A549 (cell line): ENCODE measurements at regions not wholly inside any gene's neighbourhood (a gene's known extent, or its start where the extent isn't known, plus 50 kb on each side); places are given as distances from the start of the nearest gene placed in this dataset.

Experiments used
- EP300 ChIP-seq, 2 experiments: fragments of >200 bp; sonication (Bioruptor Twin); formaldehyde crosslinking; IDR thresholded peaks; 2 replicates in 1 of 2; 3 replicates in 1 of 2; pipeline ENCODE4 v1.6.1; 2016 to 2017
- HEYL ChIP-seq: fragments of 250-450 bp; sonication (Bioruptor Pico); IDR thresholded peaks from 2 replicates; pipeline ENCODE4 v1.8.0; 2021; ENCODE audit warnings: mild to moderate bottlenecking, moderate library complexity
- POLR2A ChIP-seq: IDR thresholded peaks from 2 replicates; pipeline ENCODE4 v1.6.1; 2012; ENCODE audit warnings: mild to moderate bottlenecking, low read length
- RCOR1 ChIP-seq: fragments of 150-350 bp; IDR thresholded peaks from 2 replicates; pipeline ENCODE4 v1.6.1; 2014; ENCODE audit warnings: antibody characterized with exemption, low read length, low read depth
- SMC3 ChIP-seq: fragments of >200 bp; sonication (Bioruptor Twin); formaldehyde crosslinking; IDR thresholded peaks from 3 replicates; pipeline ENCODE4 v1.6.1; 2018; ENCODE audit warnings: inconsistent platforms
- TF ChIP-seq, protein P1 (sequence below): fragments of >200 bp; sonication (Bioruptor Twin); formaldehyde crosslinking; IDR thresholded peaks from 3 replicates; pipeline ENCODE4 v1.5.1; 2016
- TF ChIP-seq, protein P2 (sequence below): IDR thresholded peaks from 2 replicates; pipeline ENCODE4 v1.6.1; 2012
- TF ChIP-seq, protein P3 (sequence below): fragments of 450-650 bp; IDR thresholded peaks from 2 replicates; pipeline ENCODE4 v1.6.1; 2014; ENCODE audit warnings: antibody characterized with exemption

DNA sequence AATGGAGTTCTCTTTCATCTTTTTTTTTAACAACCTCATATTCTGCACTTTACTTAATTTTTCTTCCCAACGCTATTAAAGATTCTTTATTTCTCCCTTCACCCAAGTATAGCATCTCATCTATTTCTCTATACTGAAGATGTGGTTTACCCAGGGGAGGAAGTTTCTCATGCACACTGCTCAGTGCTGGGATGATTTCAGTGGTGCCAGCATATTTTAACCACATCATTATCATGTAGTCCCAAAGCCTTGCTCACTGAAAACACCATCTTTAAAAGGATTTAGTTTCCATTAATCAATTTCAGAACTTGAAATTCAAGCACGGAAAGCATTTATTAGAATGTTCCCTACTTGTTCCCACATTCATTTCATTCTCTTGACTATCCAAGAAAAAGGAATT, 725.7 kb downstream of the USP25 start:
- TF ChIP-seq POLR2A (no peak), EP300 (IDR thresholded peaks at IDR 0.05) (no peak), HEYL (no peak), RCOR1 (no peak), SMC3 (no peak)
- TF ChIP-seq, protein P1, sequence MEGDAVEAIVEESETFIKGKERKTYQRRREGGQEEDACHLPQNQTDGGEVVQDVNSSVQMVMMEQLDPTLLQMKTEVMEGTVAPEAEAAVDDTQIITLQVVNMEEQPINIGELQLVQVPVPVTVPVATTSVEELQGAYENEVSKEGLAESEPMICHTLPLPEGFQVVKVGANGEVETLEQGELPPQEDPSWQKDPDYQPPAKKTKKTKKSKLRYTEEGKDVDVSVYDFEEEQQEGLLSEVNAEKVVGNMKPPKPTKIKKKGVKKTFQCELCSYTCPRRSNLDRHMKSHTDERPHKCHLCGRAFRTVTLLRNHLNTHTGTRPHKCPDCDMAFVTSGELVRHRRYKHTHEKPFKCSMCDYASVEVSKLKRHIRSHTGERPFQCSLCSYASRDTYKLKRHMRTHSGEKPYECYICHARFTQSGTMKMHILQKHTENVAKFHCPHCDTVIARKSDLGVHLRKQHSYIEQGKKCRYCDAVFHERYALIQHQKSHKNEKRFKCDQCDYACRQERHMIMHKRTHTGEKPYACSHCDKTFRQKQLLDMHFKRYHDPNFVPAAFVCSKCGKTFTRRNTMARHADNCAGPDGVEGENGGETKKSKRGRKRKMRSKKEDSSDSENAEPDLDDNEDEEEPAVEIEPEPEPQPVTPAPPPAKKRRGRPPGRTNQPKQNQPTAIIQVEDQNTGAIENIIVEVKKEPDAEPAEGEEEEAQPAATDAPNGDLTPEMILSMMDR = no peak
- TF ChIP-seq, protein P2, sequence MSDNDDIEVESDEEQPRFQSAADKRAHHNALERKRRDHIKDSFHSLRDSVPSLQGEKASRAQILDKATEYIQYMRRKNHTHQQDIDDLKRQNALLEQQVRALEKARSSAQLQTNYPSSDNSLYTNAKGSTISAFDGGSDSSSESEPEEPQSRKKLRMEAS = no peak
- TF ChIP-seq, protein P3, sequence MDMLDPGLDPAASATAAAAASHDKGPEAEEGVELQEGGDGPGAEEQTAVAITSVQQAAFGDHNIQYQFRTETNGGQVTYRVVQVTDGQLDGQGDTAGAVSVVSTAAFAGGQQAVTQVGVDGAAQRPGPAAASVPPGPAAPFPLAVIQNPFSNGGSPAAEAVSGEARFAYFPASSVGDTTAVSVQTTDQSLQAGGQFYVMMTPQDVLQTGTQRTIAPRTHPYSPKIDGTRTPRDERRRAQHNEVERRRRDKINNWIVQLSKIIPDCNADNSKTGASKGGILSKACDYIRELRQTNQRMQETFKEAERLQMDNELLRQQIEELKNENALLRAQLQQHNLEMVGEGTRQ = no peak
